ENCODE measurements at regions not wholly inside any gene's neighbourhood (a gene's known extent, or its start where the extent isn't known, plus 50 kb on each side); places are given as distances from the start of the nearest gene placed in this dataset.

DNA sequence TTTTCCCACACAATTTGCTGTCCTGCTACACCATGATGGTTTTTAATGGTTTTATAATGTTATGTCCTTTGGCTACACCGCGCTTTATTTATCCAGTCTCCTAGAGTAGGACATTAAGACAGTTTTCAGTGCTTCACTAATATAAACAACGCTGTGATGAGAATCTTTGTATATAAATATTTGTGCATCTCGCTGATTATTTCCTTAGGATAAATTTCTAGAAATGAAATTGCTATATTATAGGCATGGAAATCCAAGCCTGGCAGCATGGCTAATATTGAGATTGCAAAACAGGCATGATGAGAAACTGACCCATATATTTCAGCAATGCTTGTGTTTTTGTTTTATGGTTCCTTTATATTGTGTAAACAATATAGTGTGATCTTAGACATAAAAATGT lies 81.4 kb upstream of the ATXN1 start:
- TF ChIP-seq, protein P1, sequence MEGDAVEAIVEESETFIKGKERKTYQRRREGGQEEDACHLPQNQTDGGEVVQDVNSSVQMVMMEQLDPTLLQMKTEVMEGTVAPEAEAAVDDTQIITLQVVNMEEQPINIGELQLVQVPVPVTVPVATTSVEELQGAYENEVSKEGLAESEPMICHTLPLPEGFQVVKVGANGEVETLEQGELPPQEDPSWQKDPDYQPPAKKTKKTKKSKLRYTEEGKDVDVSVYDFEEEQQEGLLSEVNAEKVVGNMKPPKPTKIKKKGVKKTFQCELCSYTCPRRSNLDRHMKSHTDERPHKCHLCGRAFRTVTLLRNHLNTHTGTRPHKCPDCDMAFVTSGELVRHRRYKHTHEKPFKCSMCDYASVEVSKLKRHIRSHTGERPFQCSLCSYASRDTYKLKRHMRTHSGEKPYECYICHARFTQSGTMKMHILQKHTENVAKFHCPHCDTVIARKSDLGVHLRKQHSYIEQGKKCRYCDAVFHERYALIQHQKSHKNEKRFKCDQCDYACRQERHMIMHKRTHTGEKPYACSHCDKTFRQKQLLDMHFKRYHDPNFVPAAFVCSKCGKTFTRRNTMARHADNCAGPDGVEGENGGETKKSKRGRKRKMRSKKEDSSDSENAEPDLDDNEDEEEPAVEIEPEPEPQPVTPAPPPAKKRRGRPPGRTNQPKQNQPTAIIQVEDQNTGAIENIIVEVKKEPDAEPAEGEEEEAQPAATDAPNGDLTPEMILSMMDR (IDR thresholded peaks at IDR 0.05): no peak
- TF ChIP-seq POLR2AphosphoS5 (IDR thresholded peaks at IDR 0.05) (no peak), EP300 (IDR thresholded peaks at IDR 0.05) (no peak), POLR2A (IDR thresholded peaks at IDR 0.05) (no peak)

Measured in upper lobe of left lung (tissue), 4 donors.